SK-N-SH (cell line): ENCODE measurements at regions not wholly inside any gene's neighbourhood (a gene's known extent, or its start where the extent isn't known, plus 50 kb on each side); places are given as distances from the start of the nearest gene placed in this dataset.

ENCODE experiments used
- CTCF ChIA-PET: fragments of 300-600, 350-600 bp; formaldehyde crosslinking; extraction: SDS; loops from one replicate; lab custom pipeline; 2021; lab: Yijun Ruan, JAX
- POLR2A ChIA-PET: fragments of 350-600 bp; sonication (Branson Sonifier 250); formaldehyde crosslinking; extraction: SDS; loops from one replicate; lab custom pipeline; 2020; ENCODE audit warnings: antibody characterized with exemption, inconsistent platforms; lab: Yijun Ruan, JAX
- DNase-seq: peaks from one replicate; pipeline ENCODE4 v3.0.0; 2012
- H2AFZ ChIP-seq: fragments of 200-600 bp; sonication (generic); 2 replicates; pipeline ENCODE4 v1.8.1; 2016; ENCODE audit warnings: antibody characterized with exemption, mild to moderate bottlenecking, low read depth
- H3F3A ChIP-seq: fragments of 200-600 bp; sonication (generic); replicated peaks from 2 replicates; pipeline ENCODE3; 2016; ENCODE audit warnings: antibody characterized with exemption, mild to moderate bottlenecking; ENCODE audit not compliant: insufficient read depth
- H3K27ac ChIP-seq, 2 experiments: fragments of 200-500 bp in 1 of 2; fragments of 200-600 bp in 1 of 2; sonication (Bioruptor generic) in 1 of 2; sonication (generic), shearing (Covaris generic) in 1 of 2; 2 replicates each; pipeline versions ENCODE4 v1.5.1 to v1.6.1; 2014 to 2016; ENCODE audit warnings: low read depth in 2 of 2, inconsistent platforms in 1 of 2, low read length in 1 of 2, mild to moderate bottlenecking in 1 of 2, mixed read lengths in 1 of 2
- H3K27me3 ChIP-seq: fragments of 200-600 bp; sonication (generic), shearing (Covaris generic); 2 replicates; pipeline ENCODE4 v1.6.1; 2016; ENCODE audit warnings: mixed run types; ENCODE audit not compliant: insufficient read depth
- H3K36me3 ChIP-seq, 2 experiments: fragments of 200-500 bp in 1 of 2; fragments of 200-600 bp in 1 of 2; sonication (Bioruptor generic) in 1 of 2; sonication (generic) in 1 of 2; replicated peaks in 1 of 2; 2 replicates each; pipeline versions ENCODE3 to v1.5.1; 2014 to 2016; ENCODE audit warnings: low read length in 1 of 2, mild to moderate bottlenecking in 1 of 2; ENCODE audit not compliant: insufficient read depth in 2 of 2, control insufficient read depth in 1 of 2
- H3K4me1 ChIP-seq, 2 experiments: fragments of 200-500 bp in 1 of 2; fragments of 200-600 bp in 1 of 2; sonication (Bioruptor generic) in 1 of 2; sonication (generic), shearing (Covaris generic) in 1 of 2; 2 replicates each; pipeline versions ENCODE4 v1.5.1 to v1.6.1; 2014 to 2016; ENCODE audit warnings: low read depth in 1 of 2, low read length in 1 of 2, mixed run types in 1 of 2; ENCODE audit not compliant: insufficient read depth in 2 of 2, control insufficient read depth in 1 of 2
- H3K4me2 ChIP-seq: fragments of 200-600 bp; sonication (generic), shearing (Covaris generic); 2 replicates; pipeline ENCODE4 v1.6.1; 2017; ENCODE audit warnings: mixed run types
- H3K4me3 ChIP-seq, 2 experiments: fragments of 200-500 bp in 1 of 2; fragments of 200-600 bp in 1 of 2; sonication (Bioruptor generic) in 1 of 2; sonication (generic), shearing (Covaris generic) in 1 of 2; 2 replicates each; pipeline versions ENCODE4 v1.5.1 to v1.8.1; 2014 to 2016; ENCODE audit warnings: low read depth in 2 of 2, inconsistent platforms in 1 of 2, low read length in 1 of 2, mild to moderate bottlenecking in 1 of 2, mixed read lengths in 1 of 2, moderate library complexity in 1 of 2
- H3K79me2 ChIP-seq: fragments of 200-600 bp; sonication (generic); 2 replicates; pipeline ENCODE4 v1.8.1; 2017; ENCODE audit warnings: mild to moderate bottlenecking; ENCODE audit not compliant: insufficient read depth
- H3K9ac ChIP-seq: fragments of 200-600 bp; sonication (generic); 2 replicates; pipeline ENCODE4 v1.6.1; 2017; ENCODE audit warnings: mixed run types
- H3K9me2 ChIP-seq: fragments of 200-600 bp; sonication (generic); 2 replicates; pipeline ENCODE4 v1.6.1; 2017; ENCODE audit warnings: mixed run types
- H3K9me3 ChIP-seq: fragments of 200-600 bp; sonication (generic); 2 replicates; pipeline ENCODE4 v1.6.1; 2017; ENCODE audit warnings: mixed run types, mild to moderate bottlenecking, moderate library complexity
- H4K20me1 ChIP-seq: fragments of 200-600 bp; sonication (generic); 2 replicates; pipeline ENCODE4 v1.6.1; 2017; ENCODE audit warnings: mild to moderate bottlenecking, mixed run types; ENCODE audit not compliant: insufficient read depth
- CHD2 ChIP-seq: fragments of 150-350 bp; IDR thresholded peaks from 2 replicates; pipeline ENCODE4 v1.6.1; 2018; ENCODE audit warnings: low read length; ENCODE audit not compliant: partially characterized antibody
- CTCF ChIP-seq: fragments of 200-600 bp; sonication (generic); IDR thresholded peaks from 2 replicates; pipeline ENCODE4 v1.6.1; 2017; ENCODE audit warnings: antibody characterized with exemption, mild to moderate bottlenecking, moderate library complexity
- ELF1 ChIP-seq: IDR thresholded peaks from 2 replicates; pipeline ENCODE4 v1.4.0; 2012
- EP300 ChIP-seq, 2 experiments: IDR thresholded peaks; 2 replicates each; pipeline versions ENCODE4 v1.4.0 to v1.6.1; 2012; ENCODE audit warnings: borderline replicate concordance in 1 of 2, low read depth in 1 of 2, low read length in 1 of 2
- EZH2phosphoT487 ChIP-seq: fragments of 200-600 bp; sonication (generic); IDR thresholded peaks from 2 replicates; pipeline ENCODE4 v1.6.1; 2017; ENCODE audit warnings: low read depth, mixed run types, mild to moderate bottlenecking, antibody characterized with exemption, moderate library complexity, borderline replicate concordance
- FOSL2 ChIP-seq: IDR thresholded peaks from 2 replicates; pipeline ENCODE4 v1.4.0; 2012; ENCODE audit warnings: low read depth, mild to moderate bottlenecking, moderate library complexity, borderline replicate concordance
- FOXM1 ChIP-seq: IDR thresholded peaks from 2 replicates; pipeline ENCODE4 v1.4.0; 2012; ENCODE audit warnings: low read depth, mild to moderate bottlenecking
- GABPA ChIP-seq: IDR thresholded peaks from 2 replicates; pipeline ENCODE4 v1.4.0; 2012; ENCODE audit warnings: low read depth, mild to moderate bottlenecking
- IRF3 ChIP-seq: fragments of 150-350 bp; IDR thresholded peaks from 2 replicates; pipeline ENCODE4 v1.6.1; 2016; ENCODE audit warnings: mild to moderate bottlenecking, low read depth, low read length
- JUND ChIP-seq: IDR thresholded peaks from 2 replicates; pipeline ENCODE4 v1.4.0; 2012
- MEF2A ChIP-seq: IDR thresholded peaks from 2 replicates; pipeline ENCODE4 v1.4.0; 2012; ENCODE audit warnings: low read depth, borderline replicate concordance
- NRF1 ChIP-seq: IDR thresholded peaks from 2 replicates; pipeline ENCODE4 v1.6.1; 2012; ENCODE audit warnings: low read depth, mild to moderate bottlenecking, low read length
- REST ChIP-seq: IDR thresholded peaks from 2 replicates; pipeline ENCODE4 v1.6.1; 2012; ENCODE audit warnings: mild to moderate bottlenecking, low read depth, low read length, moderate library complexity
- RFX5 ChIP-seq: IDR thresholded peaks from 2 replicates; pipeline ENCODE4 v1.6.1; 2012; ENCODE audit warnings: mild to moderate bottlenecking, improper control_type of control experiment, low read length
- RXRA ChIP-seq: IDR thresholded peaks from 2 replicates; pipeline ENCODE4 v1.4.0; 2012; ENCODE audit warnings: low read depth, mild to moderate bottlenecking, borderline replicate concordance
- SMC3 ChIP-seq: IDR thresholded peaks from 2 replicates; pipeline ENCODE4 v1.6.1; 2012; ENCODE audit warnings: low read depth, low read length, improper control_type of control experiment
- USF2 ChIP-seq: fragments of 150-350 bp; IDR thresholded peaks from 2 replicates; pipeline ENCODE4 v1.6.1; 2017; ENCODE audit warnings: antibody characterized with exemption, low read length, low read depth, borderline replicate concordance
- ZBTB33 ChIP-seq: IDR thresholded peaks from 2 replicates; pipeline ENCODE4 v1.4.0; 2012; ENCODE audit warnings: low read depth, borderline replicate concordance
- WGBS: methylation state at CpG from one replicate; pipeline ENCODE4 v1.1.6; 2017; ENCODE audit warnings: low lambda C conversion rate; 5-methylcytosine and 5-hydroxymethylcytosine counted together

- no peak for TF ChIP-seq FOXM1
- no peak for TF ChIP-seq ELF1
- TF ChIP-seq GABPA: no peak
- TF ChIP-seq EP300 (IDR thresholded peaks at IDR 0.05; ENCODE audit: borderline replicate concordance in 1 of 2, low read depth in 1 of 2, low read length in 1 of 2): no peak
- no peak for TF ChIP-seq EZH2phosphoT487
- TF ChIP-seq IRF3: no peak
These were observed 397.5 kb downstream of the HTR1A start (continued) for GRCh38 chr5:63564789-63565188.

- Histone ChIP-seq H4K20me1 (no peaks in the 10 kb centered on the region), H3K36me3 (no peaks in the 10 kb centered on the region), H3K27ac (no peak overlapping the region), H3K79me2 (no peaks in the 10 kb centered on the region), H2AFZ (peak overlapping the region; percentile 75), H3K9me3 (no peaks in the 10 kb centered on the region), H3K4me2 (peak overlapping the region; percentile 67), H3K4me3 (peak overlapping the region; percentile 29 to 62; a peak in 3 of 4 replicates), H3K9ac (no peak overlapping the region), H3K4me1 (no peaks in the 10 kb centered on the region), H3F3A (no peaks in the 10 kb centered on the region), H3K9me2 (no peaks in the 10 kb centered on the region), H3K27me3 (no peaks in the 10 kb centered on the region)
- WGBS: 4% methylated on average over 20 of the region's 20 CpGs
- ChIA-PET POLR2A (no interaction called here), CTCF (no interaction called here)
- TF ChIP-seq RFX5: no peak
- no peak for TF ChIP-seq ELF1
- TF ChIP-seq MEF2A: no peak
- TF ChIP-seq SMC3: no peak
- TF ChIP-seq GABPA: no peak
- TF ChIP-seq JUND: no peak
- TF ChIP-seq FOXM1: no peak
- no peak for TF ChIP-seq CHD2
- no peak for TF ChIP-seq USF2
- no peak for TF ChIP-seq FOSL2
- no peak for TF ChIP-seq ZBTB33
- TF ChIP-seq RXRA: no peak
- TF ChIP-seq EZH2phosphoT487: no peak
- TF ChIP-seq CTCF: no peak
- no peak for TF ChIP-seq NRF1
- no peak for TF ChIP-seq REST
- DNase-seq: no peak
These were observed 399.0 kb downstream of the HTR1A start for GRCh38 chr5:63563008-63563917.
